HT1080 (cell line): ENCODE measurements at regions not wholly inside any gene's neighbourhood (a gene's known extent, or its start where the extent isn't known, plus 50 kb on each side); places are given as distances from the start of the nearest gene placed in this dataset.
A peak's percentile ranks its signal among the peaks of the same experiment; 100 is the strongest.
"Not testable (repeated sequence)": the region's sequence is repeated elsewhere in the genome, so short reads cannot be mapped to it uniquely, and the experiment has no call there.

Experiments
- DNase-seq: peaks from one replicate; pipeline ENCODE4 v3.0.0-alpha.2; 2015; ENCODE audit warnings: low read depth

- not testable (repeated sequence) for DNase-seq
Measured at GRCh38 chr18:24624421-24624820, 164.0 kb downstream of the HRH4 start.

GRCh38 chr18:24627644-24628315 lies 167.3 kb downstream of the HRH4 start:
- no peak for DNase-seq

GRCh38 chr18:24628326-24628725 lies 167.9 kb downstream of the HRH4 start:
- DNase-seq, result no peak

GRCh38 chr18:24629921-24630320 lies 169.5 kb downstream of the HRH4 start:
- no peak for DNase-seq

- DNase-seq, result no peak
Measured at GRCh38 chr18:24630346-24630880, 170.0 kb downstream of the HRH4 start.

GRCh38 chr18:24631243-24632025 lies 171.0 kb downstream of the HRH4 start:
- DNase-seq, result no peak

GRCh38 chr18:24632158-24632988 lies 171.9 kb downstream of the HRH4 start:
- DNase-seq, result no peak

- DNase-seq, result peak; percentile 15
Measured at GRCh38 chr18:24633121-24633520, 172.7 kb downstream of the HRH4 start.

- no peak for DNase-seq
Measured at GRCh38 chr18:24649571-24649970, 189.1 kb downstream of the HRH4 start.

GRCh38 chr18:24651434-24651833 lies 191.0 kb downstream of the HRH4 start:
- DNase-seq, result no peak

- DNase-seq, result no peak
Measured at GRCh38 chr18:24656050-24656449, 195.6 kb downstream of the HRH4 start.

- peak; percentile 13 for DNase-seq
Measured at GRCh38 chr18:24656551-24657443, 196.4 kb downstream of the HRH4 start.

GRCh38 chr18:24657444-24657842 lies 197.0 kb downstream of the HRH4 start:
- DNase-seq, result no peak

GRCh38 chr18:24658302-24658701 lies 197.9 kb downstream of the HRH4 start:
- no peak for DNase-seq

GRCh38 chr18:24659827-24660720 lies 199.6 kb downstream of the HRH4 start:
- DNase-seq, result no peak

GRCh38 chr18:24660956-24661355 lies 200.5 kb downstream of the HRH4 start:
- DNase-seq, result no peak

- no peak for DNase-seq
Measured at GRCh38 chr18:24662412-24662821, 202.0 kb downstream of the HRH4 start.

GRCh38 chr18:24663026-24663425 lies 202.6 kb downstream of the HRH4 start:
- DNase-seq, result no peak

GRCh38 chr18:24669015-24669414 lies 208.6 kb downstream of the HRH4 start:
- no peak for DNase-seq

GRCh38 chr18:24669502-24669901 lies 209.1 kb downstream of the HRH4 start:
- no peak for DNase-seq
